Glutamatergic neuron (in vitro differentiated cells): ENCODE measurements at regions not wholly inside any gene's neighbourhood (a gene's known extent, or its start where the extent isn't known, plus 50 kb on each side); places are given as distances from the start of the nearest gene placed in this dataset.

Source experiments
- DNase-seq: peaks from one replicate; pipeline ENCODE4 v3.0.0; 2022
- H3K27ac Mint-ChIP-seq: one replicate; pipeline ENCODE4 v1.8.0; 2020; ENCODE audit warnings: mild to moderate bottlenecking, mixed read lengths, inconsistent platforms; ENCODE audit not compliant: unreplicated experiment
- H3K27me3 Mint-ChIP-seq: one replicate; pipeline ENCODE4 v1.8.0; 2020; ENCODE audit warnings: mild to moderate bottlenecking, moderate library complexity, mixed read lengths, inconsistent platforms; ENCODE audit not compliant: unreplicated experiment
- H3K36me3 Mint-ChIP-seq: one replicate; pipeline ENCODE4 v1.8.0; 2020; ENCODE audit warnings: mild to moderate bottlenecking, mixed read lengths, inconsistent platforms; ENCODE audit not compliant: unreplicated experiment
- H3K4me1 Mint-ChIP-seq: one replicate; pipeline ENCODE4 v1.8.0; 2020; ENCODE audit warnings: mild to moderate bottlenecking, low read depth, mixed read lengths, inconsistent platforms; ENCODE audit not compliant: unreplicated experiment
- H3K4me3 Mint-ChIP-seq: one replicate; pipeline ENCODE4 v1.8.0; 2020; ENCODE audit warnings: mild to moderate bottlenecking, mixed read lengths, inconsistent platforms; ENCODE audit not compliant: unreplicated experiment
- H3K9me3 Mint-ChIP-seq: one replicate; pipeline ENCODE4 v1.8.0; 2020; ENCODE audit warnings: mild to moderate bottlenecking, moderate library complexity, mixed read lengths, inconsistent platforms; ENCODE audit not compliant: unreplicated experiment
- TF ChIP-seq, protein P1 (sequence below): fragments of 200-600 bp; sonication (generic); IDR thresholded peaks from one replicate; pipeline ENCODE4 v1.5.0; 2021; ENCODE audit not compliant: partially characterized antibody, unreplicated experiment

DNA sequence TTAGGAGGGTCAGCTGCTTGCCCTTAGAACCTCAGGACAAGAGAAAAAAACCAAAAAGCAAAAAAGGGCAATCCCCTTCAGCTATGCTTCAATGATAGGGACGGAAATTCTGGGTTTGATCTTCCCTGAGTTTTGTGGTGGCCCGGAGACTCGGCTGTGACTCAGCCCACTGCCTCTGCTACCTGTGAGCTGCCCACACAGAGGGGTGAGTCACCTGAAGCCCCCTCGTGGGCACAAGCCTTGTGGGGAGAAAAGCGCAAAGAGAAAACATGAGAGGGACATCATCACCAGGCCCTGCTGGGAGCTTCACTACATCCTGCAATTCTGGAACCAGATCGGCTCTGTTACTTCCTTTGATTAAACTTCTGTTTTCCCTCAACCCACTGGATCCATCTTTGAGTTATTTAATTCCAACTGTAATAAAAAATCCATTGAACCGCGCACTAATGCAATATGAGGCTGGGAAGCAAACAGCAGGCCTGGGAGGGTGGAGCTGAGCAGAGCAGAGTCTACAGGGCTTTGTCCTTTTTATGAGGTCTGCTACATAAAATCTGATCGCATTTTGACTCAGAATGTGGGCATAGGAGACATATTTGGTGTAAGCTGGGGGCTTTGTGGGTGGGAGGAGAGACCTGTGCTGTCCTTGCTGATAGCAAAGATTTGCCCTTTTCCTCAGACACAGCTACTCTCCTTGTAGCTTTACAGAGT lies 58.7 kb upstream of the STUM start:
- peaks cover 5% of the 10 kb centered on the region for H3K36me3 Mint-ChIP-seq
- H3K9me3 Mint-ChIP-seq, result peaks cover 5% of the 10 kb centered on the region
- H3K27me3 Mint-ChIP-seq, result peaks cover 5% of the 10 kb centered on the region
- no peak overlapping the region for H3K27ac Mint-ChIP-seq
- no peak for DNase-seq
- H3K4me3 Mint-ChIP-seq, result no peak overlapping the region
- H3K4me1 Mint-ChIP-seq, result peaks cover 15% of the 10 kb centered on the region
- TF ChIP-seq, protein P1, sequence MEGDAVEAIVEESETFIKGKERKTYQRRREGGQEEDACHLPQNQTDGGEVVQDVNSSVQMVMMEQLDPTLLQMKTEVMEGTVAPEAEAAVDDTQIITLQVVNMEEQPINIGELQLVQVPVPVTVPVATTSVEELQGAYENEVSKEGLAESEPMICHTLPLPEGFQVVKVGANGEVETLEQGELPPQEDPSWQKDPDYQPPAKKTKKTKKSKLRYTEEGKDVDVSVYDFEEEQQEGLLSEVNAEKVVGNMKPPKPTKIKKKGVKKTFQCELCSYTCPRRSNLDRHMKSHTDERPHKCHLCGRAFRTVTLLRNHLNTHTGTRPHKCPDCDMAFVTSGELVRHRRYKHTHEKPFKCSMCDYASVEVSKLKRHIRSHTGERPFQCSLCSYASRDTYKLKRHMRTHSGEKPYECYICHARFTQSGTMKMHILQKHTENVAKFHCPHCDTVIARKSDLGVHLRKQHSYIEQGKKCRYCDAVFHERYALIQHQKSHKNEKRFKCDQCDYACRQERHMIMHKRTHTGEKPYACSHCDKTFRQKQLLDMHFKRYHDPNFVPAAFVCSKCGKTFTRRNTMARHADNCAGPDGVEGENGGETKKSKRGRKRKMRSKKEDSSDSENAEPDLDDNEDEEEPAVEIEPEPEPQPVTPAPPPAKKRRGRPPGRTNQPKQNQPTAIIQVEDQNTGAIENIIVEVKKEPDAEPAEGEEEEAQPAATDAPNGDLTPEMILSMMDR, result no peak

DNA sequence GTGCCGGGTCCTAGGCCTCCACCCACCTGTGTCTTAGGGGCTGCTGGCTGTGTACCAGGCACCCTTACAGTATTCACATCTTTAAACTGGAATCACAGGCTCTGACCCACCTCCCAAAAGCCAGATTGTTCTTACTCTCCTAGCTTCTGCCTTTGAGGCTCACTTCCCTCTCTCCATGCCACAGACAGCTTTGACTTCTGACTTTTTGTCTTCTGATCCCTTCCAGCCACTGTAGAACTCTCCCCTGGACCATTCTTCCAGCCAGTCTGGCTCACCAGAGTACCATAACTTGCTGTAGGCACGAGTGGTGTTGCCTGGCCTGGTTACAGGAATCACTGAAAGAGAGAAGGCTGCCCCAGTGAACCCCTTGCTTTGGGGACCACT lies 58.1 kb upstream of the STUM start:
- Mint-ChIP-seq H3K4me3 (no peak overlapping the region), H3K9me3 (peaks cover 7% of the 10 kb centered on the region), H3K27me3 (peaks cover 5% of the 10 kb centered on the region), H3K4me1 (peaks cover 17% of the 10 kb centered on the region), H3K27ac (no peak overlapping the region), H3K36me3 (peaks cover 5% of the 10 kb centered on the region)
- DNase-seq, result no peak
- TF ChIP-seq, protein P1, result no peak

DNA sequence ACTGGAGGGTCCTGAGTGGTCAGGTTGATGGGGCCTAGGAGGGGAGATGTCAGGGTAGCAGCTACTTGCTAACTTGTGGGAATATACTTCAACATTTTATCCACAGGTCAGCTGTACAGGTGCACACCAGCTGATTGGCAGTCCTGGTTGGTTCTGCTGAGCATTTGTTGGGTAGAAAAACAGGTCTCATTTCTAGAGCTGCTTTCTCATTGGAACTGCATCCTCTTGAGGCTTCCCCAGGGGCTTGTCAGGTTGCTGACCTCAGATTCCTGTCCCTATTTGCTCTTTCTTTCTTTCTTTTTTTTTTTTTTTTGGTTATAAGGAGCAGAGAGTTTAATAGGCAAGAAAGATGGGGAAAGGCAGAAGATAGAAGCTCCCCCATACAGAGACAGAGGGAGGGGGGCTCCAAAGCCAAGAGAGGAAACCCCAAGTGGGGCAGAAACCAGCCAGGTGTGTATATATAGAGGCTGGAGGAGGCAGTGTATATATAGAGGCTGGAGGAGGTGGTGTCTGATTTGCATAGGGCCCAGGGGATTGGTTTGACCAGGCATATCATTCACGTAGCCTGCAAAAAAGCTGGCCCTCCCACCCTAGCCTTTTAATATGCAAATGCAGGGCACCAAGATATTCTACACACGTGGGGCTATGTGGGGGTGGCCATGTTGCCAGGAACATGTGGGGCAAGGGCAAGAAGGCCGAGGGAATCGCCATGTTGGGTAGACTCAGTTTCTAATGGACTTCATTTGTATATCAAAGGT lies 57.3 kb upstream of the STUM start:
- peaks cover 6% of the 10 kb centered on the region for H3K27me3 Mint-ChIP-seq
- H3K4me3 Mint-ChIP-seq, result no peak overlapping the region
- TF ChIP-seq, protein P1, result no peak
- H3K36me3 Mint-ChIP-seq, result peaks cover 5% of the 10 kb centered on the region
- no peak overlapping the region for H3K27ac Mint-ChIP-seq
- no peak for DNase-seq
- peaks cover 7% of the 10 kb centered on the region for H3K9me3 Mint-ChIP-seq
- H3K4me1 Mint-ChIP-seq, result peaks cover 22% of the 10 kb centered on the region

DNA sequence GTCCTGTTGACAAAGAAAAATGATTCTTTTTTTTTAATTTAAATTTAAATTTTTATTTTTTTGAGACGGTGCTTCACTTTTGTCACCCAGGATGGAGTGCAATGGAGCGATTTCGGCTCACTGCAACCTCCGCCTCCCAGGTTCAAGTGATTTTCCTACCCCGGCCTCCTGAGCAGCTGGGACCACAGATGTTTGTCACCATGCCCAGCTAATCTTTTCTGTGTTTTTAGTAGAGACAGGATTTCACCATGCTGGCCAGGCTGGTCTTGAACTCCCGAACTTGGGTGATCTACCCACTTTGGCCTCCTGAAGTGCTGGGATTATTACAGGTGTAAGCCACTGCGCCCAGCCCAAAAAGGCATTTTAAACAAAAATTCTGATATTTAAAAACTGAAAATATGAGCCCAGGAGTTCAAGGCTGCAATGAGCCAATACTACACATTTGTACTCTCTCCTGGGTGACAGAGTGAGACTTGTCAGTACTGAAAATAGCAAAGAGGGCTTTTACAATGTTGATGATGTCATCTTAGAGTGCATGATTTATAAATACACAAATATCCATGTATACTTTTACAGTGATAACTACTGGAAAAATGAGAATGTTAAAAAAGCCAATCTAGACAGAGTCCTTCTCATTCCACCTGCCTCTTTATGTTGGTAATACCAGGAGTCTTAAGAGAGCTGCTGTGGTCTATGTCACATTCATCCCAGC lies 56.0 kb upstream of the STUM start:
- Mint-ChIP-seq H3K4me3 (no peak overlapping the region), H3K27me3 (peaks cover 10% of the 10 kb centered on the region), H3K4me1 (peaks cover 30% of the 10 kb centered on the region), H3K9me3 (peaks cover 7% of the 10 kb centered on the region), H3K27ac (no peak overlapping the region), H3K36me3 (peaks cover 5% of the 10 kb centered on the region)
- TF ChIP-seq, protein P1, result no peak
- no peak for DNase-seq
